PC-3 (cell line): ENCODE measurements at regions not wholly inside any gene's neighbourhood (a gene's known extent, or its start where the extent isn't known, plus 50 kb on each side); places are given as distances from the start of the nearest gene placed in this dataset.
A peak's percentile ranks its signal among the peaks of the same experiment; 100 is the strongest.

Experiments used
- ATAC-seq: fragments of 200-7000 bp; cut with Tn5 transposase; 2 replicates; pipeline ENCODE4 v1.9.1; 2020; ENCODE audit warnings: mild to moderate bottlenecking, moderate library complexity
- BruUV-seq: library from RNA; stranded (reverse); fragments of 400-500 nt; replicated peaks from 2 replicates; lab custom pipeline; 2021; lab: Mats Ljungman, UMichigan
- CTCF ChIA-PET: fragments of 300-600 bp; sonication (Branson Sonifier 250); formaldehyde crosslinking; loops from one replicate; lab custom pipeline; 2022; ENCODE audit warnings: antibody characterized with exemption; lab: Charles Lee
- POLR2A ChIA-PET: fragments of 300-600 bp; sonication (Branson Sonifier 250); formaldehyde crosslinking; loops from one replicate; lab custom pipeline; 2022; ENCODE audit warnings: antibody characterized with exemption; ENCODE audit not compliant: unreplicated experiment; lab: Charles Lee
- DNase-seq: peaks from one replicate; pipeline ENCODE4 v3.0.0-alpha.2; 2015
- H2AFZ ChIP-seq: fragments of 300-600 bp; sonication (generic); 2 replicates; pipeline ENCODE4 v1.6.0; 2016; ENCODE audit warnings: antibody characterized with exemption, low read length
- H3F3A ChIP-seq: fragments of 300-600 bp; sonication (generic); one replicate; pipeline ENCODE4 v1.6.0; 2017; ENCODE audit warnings: antibody characterized with exemption, low read length, control low read depth, mild to moderate bottlenecking; ENCODE audit not compliant: unreplicated experiment
- H3K27ac ChIP-seq: fragments of 300-600 bp; sonication (generic); 2 replicates; pipeline ENCODE4 v1.5.1; 2016; ENCODE audit warnings: mild to moderate bottlenecking, low read length
- H3K27me3 ChIP-seq: fragments of 300-600 bp; sonication (generic); 2 replicates; pipeline ENCODE4 v1.6.1; 2016; ENCODE audit warnings: low read length, mixed read lengths
- H3K36me3 ChIP-seq: fragments of 300-600 bp; sonication (generic); 2 replicates; pipeline ENCODE4 v1.6.1; 2016; ENCODE audit warnings: low read depth, mixed run types, low read length, mixed read lengths
- H3K4me1 ChIP-seq: fragments of 300-600 bp; sonication (generic); 2 replicates; pipeline ENCODE4 v1.5.1; 2016; ENCODE audit warnings: low read length; ENCODE audit not compliant: insufficient read depth
- H3K4me2 ChIP-seq: fragments of 300-600 bp; sonication (generic); 2 replicates; pipeline ENCODE4 v1.6.0; 2016; ENCODE audit warnings: low read length
- H3K4me3 ChIP-seq: fragments of 300-600 bp; sonication (generic); 2 replicates; pipeline ENCODE4 v1.5.1; 2016; ENCODE audit warnings: mild to moderate bottlenecking, low read length, mixed read lengths
- H3K79me2 ChIP-seq: fragments of 300-600 bp; sonication (generic); 2 replicates; pipeline ENCODE4 v1.6.1; 2017; ENCODE audit warnings: low read length, mixed read lengths
- H3K9ac ChIP-seq: fragments of 300-600 bp; sonication (generic); 2 replicates; pipeline ENCODE4 v1.6.0; 2016; ENCODE audit warnings: mild to moderate bottlenecking, low read length
- H3K9me2 ChIP-seq: fragments of 300-600 bp; sonication (generic); replicated peaks from 2 replicates; pipeline ENCODE4 v1.6.1; 2016; ENCODE audit warnings: mixed run types, low read length, mixed read lengths
- H3K9me3 ChIP-seq: fragments of 300-600 bp; sonication (generic); 2 replicates; pipeline ENCODE4 v1.6.1; 2016; ENCODE audit warnings: low read length, mixed read lengths
- H4K20me1 ChIP-seq: fragments of 300-600 bp; sonication (generic); 2 replicates; pipeline ENCODE4 v1.6.1; 2016; ENCODE audit warnings: low read length, mixed read lengths
- CTCF ChIP-seq: fragments of 300-600 bp; sonication (generic); conservative IDR thresholded peaks from 2 replicates; pipeline ENCODE4 v1.5.1; 2017; ENCODE audit warnings: antibody characterized with exemption, low read depth, mild to moderate bottlenecking, low read length
- EZH2 ChIP-seq: fragments of 300-600 bp; sonication (generic); IDR thresholded peaks from one replicate; pipeline ENCODE4 v1.6.1; 2017; ENCODE audit warnings: antibody characterized with exemption, mild to moderate bottlenecking, low read length; ENCODE audit not compliant: unreplicated experiment
- EZH2phosphoT487 ChIP-seq: fragments of 300-600 bp; sonication (generic); IDR thresholded peaks from 2 replicates; pipeline ENCODE4 v1.6.1; 2018; ENCODE audit warnings: mild to moderate bottlenecking, antibody characterized with exemption, low read length, borderline replicate concordance
- intact Hi-C: fragments of 100-400 bp; cut with micrococcal nuclease; formaldehyde crosslinking; loops from 2 replicates; pipeline ENCODE4 v1.9.0; 2023

- H4K20me1 ChIP-seq: no peaks in the 10 kb centered on the region
- CTCF ChIA-PET: no interaction called here
- H3K9ac ChIP-seq: no peak overlapping the region
- POLR2A ChIA-PET: no interaction called here
- no peak overlapping the region for H3K4me3 ChIP-seq
- H3K27ac ChIP-seq: no peak overlapping the region
- H3K36me3 ChIP-seq: no peaks in the 10 kb centered on the region
- no peaks in the 10 kb centered on the region for H3K27me3 ChIP-seq
- no peaks in the 10 kb centered on the region for H3K79me2 ChIP-seq
- no peak overlapping the region for H3K4me2 ChIP-seq
- peaks cover 14% of the 10 kb centered on the region; the same call in 1 of the 2 replicates for H3K4me1 ChIP-seq
- intact Hi-C loops: loop anchor here (5.0 kb wide), 1 partner anchor 34 kb away; no protein-coding TSS in a partner anchor
- DNase-seq (no peak), ATAC-seq (no peak)
- no peaks in the 10 kb centered on the region for H3F3A ChIP-seq
- no peaks in the 10 kb centered on the region for H3K9me3 ChIP-seq
- H3K9me2 ChIP-seq: no peaks in the 10 kb centered on the region
- H2AFZ ChIP-seq: no peak overlapping the region
- TF ChIP-seq CTCF (no peak), EZH2phosphoT487 (no peak), EZH2 (no peak)
- no TSS peak for BruUV-seq
These were observed 122.0 kb upstream of the AHR start for GRCh38 chr7:17176371-17177032.

GRCh38 chr7:17178545-17178944 is 119.9 kb upstream of the AHR start:
- DNase-seq (no peak), ATAC-seq (peak; percentile 12)
- H3F3A ChIP-seq: no peaks in the 10 kb centered on the region
- H3K79me2 ChIP-seq: no peaks in the 10 kb centered on the region
- no peaks in the 10 kb centered on the region for H3K27me3 ChIP-seq
- H3K9me3 ChIP-seq: no peaks in the 10 kb centered on the region
- H3K4me2 ChIP-seq: no peak overlapping the region
- intact Hi-C loops: loop anchor here (5.0 kb wide), 1 partner anchor 36 kb away; no protein-coding TSS in a partner anchor
- H3K36me3 ChIP-seq: no peaks in the 10 kb centered on the region
- H4K20me1 ChIP-seq: no peaks in the 10 kb centered on the region
- peak overlapping the region; percentile 67 for H3K27ac ChIP-seq
- POLR2A ChIA-PET: interaction anchor here (0.7 to 1.1 kb wide), 2 partner anchors 35 to 120 kb away, joined by 3 to 16 read pairs; partner anchors contain the start of gene AHR
- TF ChIP-seq EZH2phosphoT487: no peak
- TF ChIP-seq EZH2: no peak
- no peak for TF ChIP-seq CTCF
- CTCF ChIA-PET: no interaction called here
- H3K9me2 ChIP-seq: no peaks in the 10 kb centered on the region
- no peak overlapping the region for H3K4me3 ChIP-seq
- BruUV-seq: no TSS peak
- H2AFZ ChIP-seq: no peak overlapping the region
- peaks cover 14% of the 10 kb centered on the region; the same call in 1 of the 2 replicates for H3K4me1 ChIP-seq
- H3K9ac ChIP-seq: peak overlapping the region; percentile 19

GRCh38 chr7:17181482-17181881 is 117.0 kb upstream of the AHR start:
- Histone ChIP-seq H3K4me2 (no peak overlapping the region), H3F3A (no peaks in the 10 kb centered on the region), H3K9me2 (no peaks in the 10 kb centered on the region), H2AFZ (no peak overlapping the region), H3K9ac (no peak overlapping the region), H4K20me1 (no peaks in the 10 kb centered on the region), H3K27me3 (no peaks in the 10 kb centered on the region), H3K4me3 (no peak overlapping the region), H3K27ac (no peak overlapping the region), H3K4me1 (peaks cover 33% of the 10 kb centered on the region), H3K79me2 (no peaks in the 10 kb centered on the region), H3K36me3 (no peaks in the 10 kb centered on the region), H3K9me3 (no peaks in the 10 kb centered on the region)
- CTCF ChIA-PET: no interaction called here
- no peak for DNase-seq
- no TSS peak for BruUV-seq
- intact Hi-C loops: no loop called here
- no peak for TF ChIP-seq EZH2phosphoT487
- no peak for TF ChIP-seq EZH2
- TF ChIP-seq CTCF: no peak
- ATAC-seq: no peak
- POLR2A ChIA-PET: no interaction called here
